DOHH2 (cell line): ENCODE measurements at regions not wholly inside any gene's neighbourhood (a gene's known extent, or its start where the extent isn't known, plus 50 kb on each side); places are given as distances from the start of the nearest gene placed in this dataset.

Experiments used
- EZH2phosphoT487 ChIP-seq: fragments of 200-600 bp; sonication (generic); IDR thresholded peaks from 2 replicates; pipeline ENCODE4 v1.6.1; 2017; ENCODE audit warnings: borderline replicate concordance, mild to moderate bottlenecking, antibody characterized with exemption, low read length, moderate library complexity, mixed read lengths
- TF ChIP-seq, protein P1 (sequence below): fragments of 200-600 bp; sonication (generic); IDR thresholded peaks from one replicate; pipeline ENCODE4 v1.5.1; 2014; ENCODE audit warnings: antibody characterized with exemption, mild to moderate bottlenecking, low read depth, low read length; ENCODE audit not compliant: poor library complexity, severe bottlenecking

DNA sequence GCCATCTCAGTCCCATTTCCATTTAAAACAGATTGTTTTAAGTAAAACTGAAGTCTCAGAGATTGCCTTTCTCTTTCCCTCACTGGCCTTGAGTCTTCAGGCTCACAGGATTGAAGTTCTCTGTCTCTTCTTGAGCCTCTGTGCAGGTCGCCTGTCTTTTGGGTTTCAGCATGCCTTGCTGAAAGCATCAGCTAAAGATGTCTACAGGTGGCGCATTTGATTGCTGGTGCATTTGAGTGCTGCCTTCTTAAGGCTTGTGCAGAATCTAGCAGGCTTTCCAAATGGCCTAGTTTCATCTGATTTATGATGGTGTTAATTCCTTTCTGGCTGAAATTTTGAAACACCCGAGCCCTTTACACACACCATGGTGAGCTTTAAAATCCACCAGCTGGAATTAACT, 1062.2 kb upstream of the FBXO33 start:
- TF ChIP-seq, protein P1, sequence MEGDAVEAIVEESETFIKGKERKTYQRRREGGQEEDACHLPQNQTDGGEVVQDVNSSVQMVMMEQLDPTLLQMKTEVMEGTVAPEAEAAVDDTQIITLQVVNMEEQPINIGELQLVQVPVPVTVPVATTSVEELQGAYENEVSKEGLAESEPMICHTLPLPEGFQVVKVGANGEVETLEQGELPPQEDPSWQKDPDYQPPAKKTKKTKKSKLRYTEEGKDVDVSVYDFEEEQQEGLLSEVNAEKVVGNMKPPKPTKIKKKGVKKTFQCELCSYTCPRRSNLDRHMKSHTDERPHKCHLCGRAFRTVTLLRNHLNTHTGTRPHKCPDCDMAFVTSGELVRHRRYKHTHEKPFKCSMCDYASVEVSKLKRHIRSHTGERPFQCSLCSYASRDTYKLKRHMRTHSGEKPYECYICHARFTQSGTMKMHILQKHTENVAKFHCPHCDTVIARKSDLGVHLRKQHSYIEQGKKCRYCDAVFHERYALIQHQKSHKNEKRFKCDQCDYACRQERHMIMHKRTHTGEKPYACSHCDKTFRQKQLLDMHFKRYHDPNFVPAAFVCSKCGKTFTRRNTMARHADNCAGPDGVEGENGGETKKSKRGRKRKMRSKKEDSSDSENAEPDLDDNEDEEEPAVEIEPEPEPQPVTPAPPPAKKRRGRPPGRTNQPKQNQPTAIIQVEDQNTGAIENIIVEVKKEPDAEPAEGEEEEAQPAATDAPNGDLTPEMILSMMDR = no peak
- TF ChIP-seq EZH2phosphoT487 = no peak
